SW 1271 (cell line): ENCODE measurements at regions not wholly inside any gene's neighbourhood (a gene's known extent, or its start where the extent isn't known, plus 50 kb on each side); places are given as distances from the start of the nearest gene placed in this dataset.
"Not testable (repeated sequence)": the region's sequence is repeated elsewhere in the genome, so short reads cannot be mapped to it uniquely, and the experiment has no call there.

ENCODE experiments used
- DNase-seq, 2 experiments: peaks; one replicate each; lab custom pipeline; 2025; lab: John Stamatoyannopoulos, UW

GRCh38 chr7:81478664-81479063, 291.2 kb downstream of the HGF start:
- no peak for DNase-seq

- DNase-seq = not testable (repeated sequence)
Measured at GRCh38 chr7:81478201-81478600, 291.6 kb downstream of the HGF start.

GRCh38 chr7:81473236-81473635, 296.6 kb downstream of the HGF start:
- no peak for DNase-seq

DNA sequence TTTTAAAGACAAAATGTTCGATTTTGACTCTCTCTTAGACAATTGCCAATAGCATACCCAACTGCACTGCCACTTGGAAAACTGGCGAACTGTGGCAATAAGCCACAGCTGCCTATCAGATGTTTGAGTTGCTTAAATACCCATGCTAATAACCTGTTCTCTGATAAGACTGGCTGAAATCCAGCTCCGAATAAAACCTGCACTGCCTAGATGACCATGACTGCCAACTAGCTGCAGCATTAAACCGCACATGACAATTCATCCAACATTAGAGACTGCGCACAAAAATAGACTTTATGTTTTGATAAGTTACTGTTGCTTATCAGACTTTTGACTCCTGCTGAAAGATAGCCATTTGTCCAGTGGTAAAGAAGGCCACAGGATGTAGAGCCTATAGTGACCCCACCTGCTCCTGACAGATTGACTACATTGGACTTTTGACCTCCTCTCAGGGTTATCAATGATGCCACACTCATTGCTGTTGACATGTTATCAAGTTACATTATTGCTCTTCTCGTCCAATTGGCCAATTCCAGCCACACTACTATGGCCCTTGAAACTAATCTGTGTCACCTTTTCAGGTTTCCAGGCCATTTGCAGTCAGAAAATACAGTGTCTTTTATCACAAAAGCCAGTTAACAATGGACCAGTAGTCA, 299.0 kb downstream of the HGF start:
- DNase-seq = no peak

DNA sequence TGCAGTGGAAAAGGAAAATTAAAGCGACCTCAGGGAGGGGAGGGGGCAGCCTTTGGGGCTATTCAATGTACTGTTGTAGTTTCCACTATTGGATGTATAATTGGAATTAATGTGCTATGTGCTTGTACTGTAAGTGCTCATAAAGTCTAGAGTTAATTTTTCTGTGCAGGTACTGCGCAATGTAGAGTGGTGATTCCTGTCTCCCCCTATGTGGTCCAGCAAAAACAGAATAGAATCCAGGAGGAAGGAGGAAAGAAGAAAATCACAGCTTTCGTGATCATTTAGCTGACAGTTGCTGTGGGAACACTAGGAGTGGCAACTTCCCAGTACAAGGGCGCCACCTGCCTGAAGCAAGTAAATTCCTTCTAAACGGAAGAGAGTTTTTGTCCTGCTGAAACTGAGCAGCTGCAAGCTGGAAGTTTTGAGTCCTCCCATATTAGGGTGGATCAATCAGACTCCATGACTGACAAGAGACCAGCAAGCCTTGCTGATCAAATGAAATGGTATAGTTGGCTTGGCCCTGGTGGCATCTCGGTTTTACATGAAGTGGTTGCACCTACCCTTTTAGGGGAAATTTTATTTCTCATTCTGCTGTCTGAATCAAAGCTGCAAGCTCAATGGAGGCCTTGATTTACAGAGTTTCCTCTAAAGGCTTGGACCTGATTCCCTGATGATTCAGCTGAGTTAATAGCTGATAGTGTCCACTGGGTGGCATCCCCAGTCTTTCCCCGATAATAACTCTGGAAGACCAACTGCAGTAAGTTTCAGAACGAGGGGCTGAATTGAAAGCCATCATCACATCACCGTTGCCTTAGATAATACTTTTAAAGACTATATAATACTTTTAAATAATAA, 299.8 kb downstream of the HGF start:
- peak; percentile 10 to 64 for DNase-seq

- DNase-seq = no peak
Measured at GRCh38 chr7:81469153-81469868, 300.5 kb downstream of the HGF start.

GRCh38 chr7:81468526-81468925, 301.3 kb downstream of the HGF start:
- DNase-seq = no peak

- DNase-seq = no peak
Measured at GRCh38 chr7:81467964-81468363, 301.9 kb downstream of the HGF start.

- no peak for DNase-seq
Measured at GRCh38 chr7:81462672-81463071, 307.2 kb downstream of the HGF start.

DNA sequence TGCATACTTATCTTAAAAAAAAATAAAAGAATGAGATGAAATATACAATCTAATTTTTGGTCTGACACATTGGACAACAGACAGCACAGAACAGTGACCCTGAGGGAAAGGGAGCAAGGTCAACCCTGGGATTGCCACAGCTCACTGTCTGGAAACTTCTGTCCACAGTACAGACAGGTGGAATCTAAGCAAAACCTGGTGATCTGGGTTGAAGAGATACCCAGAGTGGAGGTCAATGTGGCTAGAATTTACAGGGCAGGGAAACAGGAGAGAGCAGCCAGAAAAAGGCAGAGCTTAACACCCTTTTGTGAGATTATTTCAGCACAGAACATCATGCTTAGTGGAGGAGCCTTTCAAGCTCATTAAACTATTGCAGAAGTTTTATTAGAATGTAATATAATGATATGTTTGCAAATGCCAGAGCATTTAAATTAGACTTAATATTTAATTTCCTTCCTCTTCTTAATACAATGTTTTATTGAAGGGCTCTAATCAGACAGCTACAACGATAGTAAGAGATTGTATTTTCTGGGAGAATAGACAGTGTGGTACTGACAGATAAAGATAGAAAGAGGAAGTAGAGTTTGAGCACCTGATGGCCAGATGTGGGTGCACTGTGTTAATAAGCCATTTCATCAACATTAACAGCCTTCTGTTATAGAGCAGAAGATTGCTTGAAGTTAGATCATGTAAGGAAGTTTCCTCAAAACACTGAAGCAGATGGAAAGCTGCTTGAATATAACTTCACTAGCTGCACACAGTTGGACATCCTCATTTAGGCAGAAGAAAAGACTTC, 309.4 kb downstream of the HGF start:
- DNase-seq = no peak

DNA sequence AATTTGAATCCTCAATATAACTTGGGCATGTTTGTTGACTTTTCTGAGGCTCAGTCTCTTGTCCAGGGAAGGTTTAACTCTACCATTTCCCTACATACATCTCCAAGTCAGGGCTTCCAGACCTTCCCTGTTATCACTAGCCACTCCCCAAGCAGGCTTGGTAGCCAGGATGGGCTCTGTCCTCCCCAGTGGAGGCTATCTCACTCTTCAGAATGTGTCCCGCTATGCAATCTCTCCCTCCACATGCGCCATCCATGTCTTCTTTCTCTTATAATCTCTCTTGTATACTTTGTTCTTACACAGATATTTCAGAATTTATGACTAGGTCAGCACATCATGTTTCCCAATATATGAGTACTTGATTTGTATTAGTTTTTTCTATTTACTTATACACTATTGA, 310.4 kb downstream of the HGF start:
- no peak for DNase-seq

DNA sequence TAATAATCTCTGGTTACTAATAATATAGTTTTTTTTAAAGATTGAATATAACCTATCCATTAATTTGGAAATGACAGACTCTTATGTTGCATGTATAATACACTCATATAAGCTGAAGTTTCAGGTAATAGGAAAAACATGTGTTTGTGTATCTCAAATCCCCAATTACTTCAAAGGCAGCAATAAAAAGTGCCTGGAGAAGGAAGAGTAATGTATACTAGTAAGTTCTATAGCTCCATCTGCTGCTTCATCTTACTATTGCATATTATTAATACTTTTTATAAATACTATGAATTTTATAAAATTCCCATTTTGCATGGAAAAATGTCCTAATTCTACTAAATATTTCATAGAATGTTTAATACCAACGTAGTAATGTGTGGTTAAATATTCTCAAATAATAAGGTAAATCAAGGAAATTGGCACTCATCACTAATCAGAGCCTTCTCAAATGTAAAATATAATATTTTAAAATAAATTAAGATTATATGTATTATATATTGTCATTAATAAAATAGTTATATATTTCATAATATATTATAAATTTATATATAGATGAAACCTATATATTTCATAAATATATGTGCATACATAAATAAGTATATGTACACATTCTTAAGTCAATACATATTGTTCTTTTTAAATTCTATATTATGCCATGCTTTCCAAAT, 311.9 kb downstream of the HGF start:
- peak in 1 of 2 experiments; percentile 71 for DNase-seq

DNA sequence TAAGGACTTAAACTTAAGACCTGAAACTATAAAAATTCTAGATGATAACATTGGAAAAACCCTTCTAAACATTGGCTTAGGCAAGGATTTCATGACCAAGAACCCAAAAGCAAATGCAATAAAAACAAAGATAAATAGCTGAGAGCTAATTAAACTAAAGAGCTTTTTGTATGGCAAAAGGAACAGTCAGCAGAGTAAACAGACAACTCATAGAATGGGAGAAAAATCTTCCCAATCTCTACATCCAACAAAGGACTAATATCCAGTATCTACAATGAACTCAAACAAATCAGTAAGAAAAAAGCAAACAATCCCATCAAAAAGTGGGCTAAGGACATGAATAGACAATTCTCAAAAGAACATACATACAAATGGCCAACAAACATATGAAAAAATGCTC, 316.1 kb downstream of the HGF start:
- DNase-seq = not testable (repeated sequence)

- no peak for DNase-seq
Measured at GRCh38 chr7:81449105-81449504, 320.7 kb downstream of the HGF start.

- DNase-seq = peak in 1 of 2 experiments; percentile 68
Measured at GRCh38 chr7:81447351-81447952, 322.4 kb downstream of the HGF start.

DNA sequence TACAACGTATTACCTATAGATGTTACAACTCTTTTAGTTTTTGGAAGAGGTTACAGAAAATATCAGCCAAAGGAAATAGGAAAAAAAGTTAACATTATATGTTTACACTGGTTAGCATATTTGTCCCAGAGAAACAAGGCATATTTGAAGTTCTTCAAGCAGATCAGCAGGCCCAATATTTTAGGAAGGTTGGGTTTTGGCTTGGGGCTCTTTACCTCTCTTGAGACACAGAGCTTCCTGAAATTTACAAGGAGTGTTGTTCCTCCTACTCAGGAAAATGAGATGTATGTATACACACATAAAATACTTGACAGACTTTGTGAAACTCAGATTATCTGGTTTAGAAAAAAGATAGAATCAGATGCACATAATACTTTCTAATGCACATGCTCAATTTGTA, 323.6 kb downstream of the HGF start:
- DNase-seq = no peak

GRCh38 chr7:81445462-81445861, 324.4 kb downstream of the HGF start:
- no peak for DNase-seq

DNA sequence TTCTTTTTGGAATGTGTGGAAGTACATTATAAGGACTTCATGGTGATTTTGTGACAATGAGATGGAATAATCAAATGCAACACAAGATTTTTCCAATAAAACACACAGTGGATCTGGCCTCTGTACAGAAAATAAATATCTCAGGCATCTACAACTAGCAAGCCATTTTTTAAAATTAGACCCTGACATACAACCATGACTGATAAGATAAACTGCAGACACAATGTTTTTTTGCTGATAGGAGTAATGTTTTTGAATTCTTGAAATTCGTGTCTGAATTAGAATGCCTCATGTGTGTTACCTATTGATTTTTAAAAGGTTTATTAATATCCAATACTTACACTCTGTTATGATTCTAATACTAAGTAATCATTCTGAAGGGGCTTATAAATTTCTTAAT, 328.1 kb downstream of the HGF start:
- no peak for DNase-seq

DNA sequence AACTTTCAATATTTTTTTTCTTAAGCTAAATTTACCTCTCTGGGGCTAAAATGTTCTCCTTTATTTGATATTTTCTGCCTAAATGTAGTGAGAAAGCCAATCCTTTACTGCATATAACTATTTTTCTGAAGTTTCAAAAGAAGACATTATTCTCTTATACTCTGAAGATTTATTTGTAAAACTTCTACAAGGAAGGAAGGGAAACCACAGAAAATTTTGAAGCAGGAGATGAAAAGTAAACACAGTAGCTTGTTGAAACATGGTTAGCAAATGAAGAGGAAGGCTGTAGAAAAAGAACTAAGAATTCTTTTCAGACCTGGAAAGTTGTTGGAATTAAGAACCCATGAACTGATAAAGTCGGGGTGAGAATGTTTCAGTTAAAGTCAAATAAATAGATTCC, 330.3 kb downstream of the HGF start:
- DNase-seq = no peak

DNA sequence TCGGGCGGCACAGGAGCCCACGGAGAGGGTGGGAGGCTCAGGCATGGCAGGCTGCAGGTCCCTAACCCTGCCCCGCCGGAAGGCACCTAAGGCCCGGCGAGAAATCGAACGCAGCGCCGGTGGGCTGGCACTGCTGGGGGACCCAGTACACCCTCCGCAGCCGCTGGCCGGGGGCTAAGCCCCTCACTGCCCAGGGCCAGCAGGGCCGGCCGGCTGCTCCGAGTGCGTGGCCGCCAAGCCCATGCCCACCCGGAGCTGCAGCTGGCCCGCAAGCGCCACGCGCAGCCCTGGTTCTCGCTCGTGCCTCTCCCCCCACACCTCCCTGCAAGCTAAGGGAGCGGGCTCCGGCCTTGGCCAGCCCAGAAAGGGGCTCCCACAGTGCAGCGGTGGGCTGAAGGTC, 332.7 kb downstream of the HGF start:
- not testable (repeated sequence) for DNase-seq

DNA sequence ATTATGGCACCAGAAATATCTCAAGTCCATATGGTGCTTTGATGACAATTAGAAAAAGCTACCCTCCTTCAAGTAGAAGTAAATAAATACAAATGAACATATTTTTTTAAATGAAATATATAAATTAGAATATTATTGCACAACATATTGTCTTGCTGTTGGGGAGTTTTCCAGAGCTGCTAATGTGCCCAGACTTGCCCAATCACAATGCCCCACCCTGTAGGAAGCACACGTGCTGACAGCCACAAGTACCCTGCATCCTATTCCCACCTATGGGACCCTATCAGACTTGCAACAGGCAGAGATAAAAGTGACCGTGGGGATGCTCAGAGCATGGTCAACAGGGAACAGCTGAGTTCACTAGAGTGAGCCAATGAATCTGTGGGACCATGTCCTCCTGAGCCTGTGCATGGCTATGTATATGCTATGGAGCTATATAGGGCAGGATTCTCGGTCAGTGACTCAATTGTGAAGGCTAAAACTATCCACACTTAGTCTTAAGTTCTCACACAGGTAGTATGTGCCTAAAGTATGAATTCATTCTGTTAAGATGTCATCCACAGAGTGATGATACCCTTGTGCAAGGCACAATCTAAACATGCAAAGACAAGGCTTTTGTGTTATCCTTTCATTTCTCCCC, 336.0 kb downstream of the HGF start:
- no peak for DNase-seq
